ENCODE measurements at regions not wholly inside any gene's neighbourhood (a gene's known extent, or its start where the extent isn't known, plus 50 kb on each side); places are given as distances from the start of the nearest gene placed in this dataset.

DNA sequence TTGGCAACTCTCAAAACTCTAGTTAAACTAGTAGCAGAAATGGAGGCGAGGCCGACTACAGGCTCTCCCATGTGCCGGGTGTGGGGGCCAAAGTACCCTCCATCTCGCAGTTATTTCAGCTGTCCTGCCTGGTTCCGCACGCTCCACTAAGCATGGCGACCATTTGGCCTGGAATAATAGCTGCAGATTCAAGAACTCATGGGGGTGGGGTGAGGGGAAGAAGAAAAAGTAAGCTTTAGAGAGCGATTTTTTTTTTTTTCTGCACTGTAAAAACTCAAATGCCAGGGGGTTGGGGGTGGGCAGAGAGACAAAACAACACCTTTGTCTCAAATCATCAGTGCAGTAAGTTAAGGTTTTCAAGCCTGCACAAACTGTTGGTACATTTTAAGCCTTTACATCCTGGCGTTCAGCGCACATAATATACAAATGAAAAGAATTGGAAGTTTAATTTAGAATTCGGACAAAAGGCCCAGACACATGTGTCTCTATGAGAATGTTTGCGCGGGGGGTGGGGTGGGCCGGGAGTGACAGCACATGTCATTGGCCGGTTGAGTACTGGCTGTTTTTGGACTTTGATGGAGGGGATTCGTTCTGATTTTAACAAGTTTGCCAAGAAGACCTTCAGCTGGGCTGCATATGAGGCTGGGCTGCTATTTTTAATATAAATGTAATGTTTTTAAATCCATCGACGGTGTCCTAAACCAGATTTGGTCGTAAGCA is 694.7 kb upstream of the SALL1 start:
- H3K4me2 ChIP-seq (ENCODE audit: low read length) = no peak overlapping the region
- no peaks in the 10 kb centered on the region for H3K79me2 ChIP-seq (ENCODE audit: low read length)

DNA sequence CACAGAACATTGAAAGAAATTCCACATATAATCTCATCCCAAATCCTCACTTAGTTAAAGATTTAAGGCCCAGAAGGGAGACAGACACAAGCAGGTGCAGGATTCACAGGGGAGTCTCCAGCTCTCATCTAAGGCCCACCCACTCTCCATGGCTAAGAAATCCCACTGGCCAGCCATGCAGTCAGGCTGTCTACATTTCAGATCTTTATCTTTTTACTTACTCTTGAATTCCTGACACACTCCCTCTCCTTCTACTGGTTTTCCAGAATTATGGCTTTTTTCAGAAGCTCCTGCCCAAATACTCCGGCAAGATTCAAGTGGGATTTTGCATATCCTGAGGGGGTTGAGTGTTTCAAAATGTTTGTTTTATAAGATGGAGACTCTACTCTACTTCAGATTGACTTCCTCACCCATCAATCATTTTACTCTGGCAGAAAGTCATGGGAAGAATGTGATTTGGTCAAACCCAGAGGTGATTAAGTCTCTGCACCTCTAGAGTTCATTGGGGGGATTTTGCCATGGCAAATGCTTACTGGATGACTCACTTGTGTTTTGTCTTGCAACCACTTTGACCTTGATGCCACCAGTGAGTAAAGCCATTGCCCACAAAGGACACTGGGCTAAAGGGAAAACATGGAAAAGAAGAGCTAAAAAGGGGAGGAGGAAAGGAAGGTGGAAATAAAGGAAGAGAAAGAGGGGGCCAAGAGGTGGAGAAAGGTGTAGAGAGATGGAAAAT is 688.8 kb upstream of the SALL1 start:
- Histone ChIP-seq H2AFZ (ENCODE audit: low read depth, low read length) (no peak overlapping the region), H3K4me3 (ENCODE audit: low read length) (no peak overlapping the region), H4K20me1 (ENCODE audit: insufficient read depth, low read length) (no peaks in the 10 kb centered on the region), H3K4me2 (ENCODE audit: low read length) (no peak overlapping the region), H3K36me3 (replicated peaks; ENCODE audit: low read depth, low read length) (no peaks in the 10 kb centered on the region), H3K79me2 (ENCODE audit: low read length) (no peaks in the 10 kb centered on the region), H3K27ac (ENCODE audit: low read length) (no peak overlapping the region), H3K9ac (ENCODE audit: low read length) (no peak overlapping the region), H3K4me1 (ENCODE audit: low read length) (no peaks in the 10 kb centered on the region), H3K27me3 (ENCODE audit: low read depth, low read length) (no peaks in the 10 kb centered on the region), H3K9me3 (ENCODE audit: insufficient read depth, low read length) (no peaks in the 10 kb centered on the region)
- no peak for TF ChIP-seq EZH2phosphoT487 (IDR thresholded peaks at IDR 0.05; ENCODE audit: low read depth)
- TF ChIP-seq, protein P1, sequence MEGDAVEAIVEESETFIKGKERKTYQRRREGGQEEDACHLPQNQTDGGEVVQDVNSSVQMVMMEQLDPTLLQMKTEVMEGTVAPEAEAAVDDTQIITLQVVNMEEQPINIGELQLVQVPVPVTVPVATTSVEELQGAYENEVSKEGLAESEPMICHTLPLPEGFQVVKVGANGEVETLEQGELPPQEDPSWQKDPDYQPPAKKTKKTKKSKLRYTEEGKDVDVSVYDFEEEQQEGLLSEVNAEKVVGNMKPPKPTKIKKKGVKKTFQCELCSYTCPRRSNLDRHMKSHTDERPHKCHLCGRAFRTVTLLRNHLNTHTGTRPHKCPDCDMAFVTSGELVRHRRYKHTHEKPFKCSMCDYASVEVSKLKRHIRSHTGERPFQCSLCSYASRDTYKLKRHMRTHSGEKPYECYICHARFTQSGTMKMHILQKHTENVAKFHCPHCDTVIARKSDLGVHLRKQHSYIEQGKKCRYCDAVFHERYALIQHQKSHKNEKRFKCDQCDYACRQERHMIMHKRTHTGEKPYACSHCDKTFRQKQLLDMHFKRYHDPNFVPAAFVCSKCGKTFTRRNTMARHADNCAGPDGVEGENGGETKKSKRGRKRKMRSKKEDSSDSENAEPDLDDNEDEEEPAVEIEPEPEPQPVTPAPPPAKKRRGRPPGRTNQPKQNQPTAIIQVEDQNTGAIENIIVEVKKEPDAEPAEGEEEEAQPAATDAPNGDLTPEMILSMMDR (IDR thresholded peaks at IDR 0.05; ENCODE audit: low read depth, low read length) = no peak

More for the DNA sequence above, 694.7 kb upstream of the SALL1 start:
- Histone ChIP-seq H3K27ac (ENCODE audit: low read length) (no peak overlapping the region), H2AFZ (ENCODE audit: low read depth, low read length) (no peak overlapping the region), H3K9ac (ENCODE audit: low read length) (no peak overlapping the region), H3K4me3 (ENCODE audit: low read length) (no peak overlapping the region), H4K20me1 (ENCODE audit: insufficient read depth, low read length) (no peaks in the 10 kb centered on the region), H3K27me3 (ENCODE audit: low read depth, low read length) (no peaks in the 10 kb centered on the region), H3K36me3 (replicated peaks; ENCODE audit: low read depth, low read length) (no peaks in the 10 kb centered on the region), H3K9me3 (ENCODE audit: insufficient read depth, low read length) (no peaks in the 10 kb centered on the region), H3K4me1 (ENCODE audit: low read length) (no peaks in the 10 kb centered on the region)
- TF ChIP-seq EZH2phosphoT487 (IDR thresholded peaks at IDR 0.05; ENCODE audit: low read depth) = no peak
- TF ChIP-seq, protein P1 (IDR thresholded peaks at IDR 0.05; ENCODE audit: low read depth, low read length) = no peak

DNA sequence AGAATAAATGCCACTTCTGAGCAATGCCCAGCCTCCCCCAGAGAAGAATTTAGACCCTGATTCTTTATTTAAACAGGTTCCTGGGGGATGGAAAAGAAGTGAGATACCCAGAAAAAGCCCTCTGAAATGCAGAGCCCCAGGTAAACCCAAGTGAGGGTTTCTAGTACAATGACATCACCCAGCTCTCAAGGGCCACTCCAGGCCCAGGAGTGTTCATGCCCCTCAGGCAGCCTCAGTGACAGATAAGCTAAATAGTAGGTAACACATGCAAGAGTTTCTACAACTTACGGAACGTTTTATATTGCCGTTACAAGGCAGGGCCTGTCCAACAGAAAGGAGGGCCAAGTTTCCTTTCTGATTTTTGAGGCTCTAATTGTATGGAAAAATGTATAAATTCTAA is 683.7 kb upstream of the SALL1 start:
- H3K79me2 ChIP-seq (ENCODE audit: low read length) = no peaks in the 10 kb centered on the region
- H3K4me2 ChIP-seq (ENCODE audit: low read length) = no peak overlapping the region
- H3K4me3 ChIP-seq (ENCODE audit: low read length) = no peak overlapping the region
- H3K27me3 ChIP-seq (ENCODE audit: low read depth, low read length) = no peaks in the 10 kb centered on the region
- no peaks in the 10 kb centered on the region for H3K9me3 ChIP-seq (ENCODE audit: insufficient read depth, low read length)
- no peak overlapping the region for H3K9ac ChIP-seq (ENCODE audit: low read length)
- TF ChIP-seq, protein P1 (IDR thresholded peaks at IDR 0.05; ENCODE audit: low read depth, low read length) = no peak
- no peak for TF ChIP-seq EZH2phosphoT487 (IDR thresholded peaks at IDR 0.05; ENCODE audit: low read depth)
- no peak overlapping the region for H2AFZ ChIP-seq (ENCODE audit: low read depth, low read length)
- no peaks in the 10 kb centered on the region for H3K36me3 ChIP-seq (replicated peaks; ENCODE audit: low read depth, low read length)
- H3K27ac ChIP-seq (ENCODE audit: low read length) = no peak overlapping the region
- no peaks in the 10 kb centered on the region for H3K4me1 ChIP-seq (ENCODE audit: low read length)
- H4K20me1 ChIP-seq (ENCODE audit: insufficient read depth, low read length) = no peaks in the 10 kb centered on the region

DNA sequence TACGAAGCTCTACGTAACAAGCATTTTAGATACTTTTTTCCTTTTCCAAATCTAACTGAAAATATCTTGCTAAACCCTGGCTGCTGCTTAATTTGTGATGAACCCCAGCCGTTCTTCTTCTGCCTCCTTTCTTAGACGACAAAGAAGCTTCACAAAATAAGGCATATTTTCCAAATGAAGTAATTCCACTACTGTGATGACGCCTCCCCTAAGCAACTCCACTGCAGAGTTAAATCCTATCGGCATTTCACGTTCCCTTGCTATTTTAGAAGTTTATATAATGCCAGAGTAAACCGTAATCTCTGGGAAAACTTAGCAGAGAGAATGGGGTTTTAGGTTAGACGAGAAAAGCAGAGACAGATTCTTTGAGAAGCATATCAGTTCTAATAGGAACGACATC is 683.1 kb upstream of the SALL1 start:
- Histone ChIP-seq H3K4me3 (ENCODE audit: low read length) (no peak overlapping the region), H3K79me2 (ENCODE audit: low read length) (no peaks in the 10 kb centered on the region), H3K4me1 (ENCODE audit: low read length) (no peaks in the 10 kb centered on the region), H4K20me1 (ENCODE audit: insufficient read depth, low read length) (no peaks in the 10 kb centered on the region), H3K27ac (ENCODE audit: low read length) (no peak overlapping the region), H3K4me2 (ENCODE audit: low read length) (no peak overlapping the region), H3K36me3 (replicated peaks; ENCODE audit: low read depth, low read length) (no peaks in the 10 kb centered on the region), H2AFZ (ENCODE audit: low read depth, low read length) (no peak overlapping the region), H3K9ac (ENCODE audit: low read length) (no peak overlapping the region), H3K27me3 (ENCODE audit: low read depth, low read length) (no peaks in the 10 kb centered on the region), H3K9me3 (ENCODE audit: insufficient read depth, low read length) (no peaks in the 10 kb centered on the region)
- TF ChIP-seq, protein P1 (IDR thresholded peaks at IDR 0.05; ENCODE audit: low read depth, low read length) = no peak
- TF ChIP-seq EZH2phosphoT487 (IDR thresholded peaks at IDR 0.05; ENCODE audit: low read depth) = no peak
